ENCODE measurements at regions not wholly inside any gene's neighbourhood (a gene's known extent, or its start where the extent isn't known, plus 50 kb on each side); places are given as distances from the start of the nearest gene placed in this dataset.

DNA sequence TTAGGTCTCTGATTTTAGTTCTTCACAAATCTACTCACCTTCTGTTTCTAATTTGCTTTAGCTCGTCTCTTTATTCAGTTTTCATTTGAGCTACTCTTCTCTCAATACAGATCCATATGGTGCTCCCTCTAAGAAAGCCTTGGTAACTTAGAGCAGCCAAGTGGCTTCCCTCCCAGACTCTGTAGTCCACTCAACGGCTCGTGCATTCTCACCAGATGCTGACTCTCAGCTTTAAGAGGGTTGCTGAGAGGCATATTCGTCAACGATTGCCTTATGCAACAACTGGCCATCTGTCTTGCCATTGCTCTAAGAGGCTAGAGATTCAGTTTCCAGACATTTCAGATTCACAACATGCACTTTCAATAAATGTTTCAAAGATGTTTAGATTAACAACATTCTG lies 785.8 kb upstream of the SLC10A2 start:
- no peaks in the 10 kb centered on the region for H3K4me1 ChIP-seq (ENCODE audit: control insufficient read depth, extremely low read depth, insufficient read depth, low read length)
- no peak overlapping the region for H3K27ac ChIP-seq (ENCODE audit: insufficient read depth, low read length)
- TF ChIP-seq, protein P1, sequence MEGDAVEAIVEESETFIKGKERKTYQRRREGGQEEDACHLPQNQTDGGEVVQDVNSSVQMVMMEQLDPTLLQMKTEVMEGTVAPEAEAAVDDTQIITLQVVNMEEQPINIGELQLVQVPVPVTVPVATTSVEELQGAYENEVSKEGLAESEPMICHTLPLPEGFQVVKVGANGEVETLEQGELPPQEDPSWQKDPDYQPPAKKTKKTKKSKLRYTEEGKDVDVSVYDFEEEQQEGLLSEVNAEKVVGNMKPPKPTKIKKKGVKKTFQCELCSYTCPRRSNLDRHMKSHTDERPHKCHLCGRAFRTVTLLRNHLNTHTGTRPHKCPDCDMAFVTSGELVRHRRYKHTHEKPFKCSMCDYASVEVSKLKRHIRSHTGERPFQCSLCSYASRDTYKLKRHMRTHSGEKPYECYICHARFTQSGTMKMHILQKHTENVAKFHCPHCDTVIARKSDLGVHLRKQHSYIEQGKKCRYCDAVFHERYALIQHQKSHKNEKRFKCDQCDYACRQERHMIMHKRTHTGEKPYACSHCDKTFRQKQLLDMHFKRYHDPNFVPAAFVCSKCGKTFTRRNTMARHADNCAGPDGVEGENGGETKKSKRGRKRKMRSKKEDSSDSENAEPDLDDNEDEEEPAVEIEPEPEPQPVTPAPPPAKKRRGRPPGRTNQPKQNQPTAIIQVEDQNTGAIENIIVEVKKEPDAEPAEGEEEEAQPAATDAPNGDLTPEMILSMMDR (conservative IDR thresholded peaks at IDR 0.05 in 1 of 2, IDR thresholded peaks at IDR 0.05 in 1 of 2; ENCODE audit: low read depth in 1 of 2, low read length in 2 of 2) = no peak
- no peak for TF ChIP-seq EZH2 (IDR thresholded peaks at IDR 0.05; ENCODE audit: low read length, missing control alignments)
- no peaks in the 10 kb centered on the region for H3K79me2 ChIP-seq (ENCODE audit: control insufficient read depth, insufficient read depth, low read length)
- no peaks in the 10 kb centered on the region for H4K20me1 ChIP-seq (ENCODE audit: control insufficient read depth, extremely low read depth, insufficient read depth, low read length)
- no peak overlapping the region for H3K4me3 ChIP-seq (replicated peaks in 1 of 4; ENCODE audit: control extremely low read depth in 1 of 4, insufficient read depth in 1 of 4, low read depth in 3 of 4, low read length in 4 of 4)
- H3K9ac ChIP-seq (ENCODE audit: insufficient read depth, low read length) = no peak overlapping the region
- DNase-seq (ENCODE audit: low read depth in 2 of 2) = peak in 1 of 2 donors; percentile 5
- H3K36me3 ChIP-seq (ENCODE audit: control insufficient read depth, insufficient read depth, low read length) = no peaks in the 10 kb centered on the region
- no peak overlapping the region for H2AFZ ChIP-seq (ENCODE audit: low read length)
- no peaks in the 10 kb centered on the region for H3K9me3 ChIP-seq (ENCODE audit: control insufficient read depth, insufficient read depth, low read depth, low read length)
- no peaks in the 10 kb centered on the region for H3K27me3 ChIP-seq (ENCODE audit: control insufficient read depth, insufficient read depth, low read length)
- no peak overlapping the region for H3K4me2 ChIP-seq (ENCODE audit: extremely low read depth, insufficient read depth, low read length)

DNA sequence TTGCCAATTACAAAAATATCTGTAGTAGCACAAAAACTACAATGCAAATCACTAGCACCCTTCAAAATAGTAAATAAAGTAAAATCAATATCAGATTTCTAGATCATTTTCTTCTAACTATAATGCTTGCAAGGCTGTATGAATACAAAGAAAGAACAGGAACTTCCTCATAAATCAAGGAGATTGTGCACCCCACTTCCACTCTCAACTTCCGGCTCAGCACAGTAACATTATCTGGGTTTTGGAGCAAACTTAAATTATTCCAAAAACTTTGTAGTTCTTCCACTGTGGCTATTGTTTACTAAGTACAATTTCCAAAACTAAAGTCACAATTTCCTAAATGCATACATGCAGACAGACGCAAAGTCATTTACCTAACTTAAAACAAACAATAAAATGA lies 778.3 kb upstream of the SLC10A2 start:
- Histone ChIP-seq H3K9me3 (ENCODE audit: control insufficient read depth, insufficient read depth, low read depth, low read length) (no peaks in the 10 kb centered on the region), H3K36me3 (ENCODE audit: control insufficient read depth, insufficient read depth, low read length) (no peaks in the 10 kb centered on the region), H3K79me2 (ENCODE audit: control insufficient read depth, insufficient read depth, low read length) (no peaks in the 10 kb centered on the region)

DNA sequence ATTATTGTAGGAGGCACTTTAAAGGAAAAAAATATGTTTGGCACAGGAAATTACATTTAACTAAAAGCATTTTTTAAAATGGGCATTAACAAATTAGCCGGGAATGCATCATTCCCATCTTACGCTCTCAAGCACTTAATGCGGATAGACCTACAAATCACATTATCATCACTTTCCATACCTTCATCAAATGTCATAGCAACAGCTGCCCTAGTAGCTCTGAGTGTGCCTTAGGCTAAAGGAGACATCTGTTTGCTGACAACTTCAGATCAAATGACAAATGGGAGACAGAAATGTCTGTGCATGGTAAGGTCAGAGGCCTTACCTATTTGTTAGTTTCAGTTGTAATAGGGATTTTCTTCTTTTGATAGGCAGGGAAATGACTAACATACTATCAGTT lies 773.2 kb upstream of the SLC10A2 start:
- Histone ChIP-seq H2AFZ (ENCODE audit: low read length) (no peak overlapping the region), H3K9ac (ENCODE audit: insufficient read depth, low read length) (no peak overlapping the region), H3K4me2 (ENCODE audit: extremely low read depth, insufficient read depth, low read length) (no peak overlapping the region), H3K79me2 (ENCODE audit: control insufficient read depth, insufficient read depth, low read length) (no peaks in the 10 kb centered on the region), H3K4me3 (replicated peaks in 1 of 4; ENCODE audit: control extremely low read depth in 1 of 4, insufficient read depth in 1 of 4, low read depth in 3 of 4, low read length in 4 of 4) (no peak overlapping the region), H3K27me3 (ENCODE audit: control insufficient read depth, insufficient read depth, low read length) (no peaks in the 10 kb centered on the region), H4K20me1 (ENCODE audit: control insufficient read depth, extremely low read depth, insufficient read depth, low read length) (no peaks in the 10 kb centered on the region), H3K4me1 (ENCODE audit: control insufficient read depth, extremely low read depth, insufficient read depth, low read length) (no peaks in the 10 kb centered on the region), H3K9me3 (ENCODE audit: control insufficient read depth, insufficient read depth, low read depth, low read length) (no peaks in the 10 kb centered on the region), H3K36me3 (ENCODE audit: control insufficient read depth, insufficient read depth, low read length) (no peaks in the 10 kb centered on the region), H3K27ac (ENCODE audit: insufficient read depth, low read length) (no peak overlapping the region)
- TF ChIP-seq EZH2 (IDR thresholded peaks at IDR 0.05; ENCODE audit: low read length, missing control alignments) = no peak
- TF ChIP-seq, protein P1 (conservative IDR thresholded peaks at IDR 0.05 in 1 of 2, IDR thresholded peaks at IDR 0.05 in 1 of 2; ENCODE audit: low read depth in 1 of 2, low read length in 2 of 2) = no peak
- DNase-seq (ENCODE audit: low read depth in 2 of 2) = no peak

More for the DNA sequence above, 778.3 kb upstream of the SLC10A2 start:
- Histone ChIP-seq H3K27ac (ENCODE audit: insufficient read depth, low read length) (no peak overlapping the region), H3K9ac (ENCODE audit: insufficient read depth, low read length) (no peak overlapping the region), H2AFZ (ENCODE audit: low read length) (no peak overlapping the region), H4K20me1 (ENCODE audit: control insufficient read depth, extremely low read depth, insufficient read depth, low read length) (no peaks in the 10 kb centered on the region), H3K4me2 (ENCODE audit: extremely low read depth, insufficient read depth, low read length) (no peak overlapping the region), H3K27me3 (ENCODE audit: control insufficient read depth, insufficient read depth, low read length) (no peaks in the 10 kb centered on the region), H3K4me1 (ENCODE audit: control insufficient read depth, extremely low read depth, insufficient read depth, low read length) (no peaks in the 10 kb centered on the region), H3K4me3 (replicated peaks in 1 of 4; ENCODE audit: control extremely low read depth in 1 of 4, insufficient read depth in 1 of 4, low read depth in 3 of 4, low read length in 4 of 4) (no peak overlapping the region)
- TF ChIP-seq, protein P1 (conservative IDR thresholded peaks at IDR 0.05 in 1 of 2, IDR thresholded peaks at IDR 0.05 in 1 of 2; ENCODE audit: low read depth in 1 of 2, low read length in 2 of 2) = no peak
- no peak for TF ChIP-seq EZH2 (IDR thresholded peaks at IDR 0.05; ENCODE audit: low read length, missing control alignments)
- DNase-seq (ENCODE audit: low read depth in 2 of 2) = no peak
